Vagina (tissue), 2 donors: ENCODE measurements at regions not wholly inside any gene's neighbourhood (a gene's known extent, or its start where the extent isn't known, plus 50 kb on each side); places are given as distances from the start of the nearest gene placed in this dataset.

Experiments
- POLR2A ChIP-seq, 2 donors: fragments of 450-650 bp; IDR thresholded peaks; one replicate each; pipeline ENCODE4 v1.6.1; 2017; ENCODE audit warnings: antibody characterized with exemption in 2 of 2, mild to moderate bottlenecking in 2 of 2, moderate library complexity in 2 of 2
- POLR2AphosphoS5 ChIP-seq, 2 donors: sonication (generic); formaldehyde crosslinking; IDR thresholded peaks; one replicate each; pipeline ENCODE4 v1.9.0; 2017; ENCODE audit warnings: antibody characterized with exemption in 2 of 2, mild to moderate bottlenecking in 2 of 2, low read depth in 1 of 2; ENCODE audit not compliant: insufficient read depth in 1 of 2
- TF ChIP-seq, protein P1 (sequence below), 3 experiments: fragments of 450-650 bp in 2 of 3; fragments of 200-600 bp in 1 of 3; sonication (generic) in 1 of 3; IDR thresholded peaks; one replicate each; pipeline ENCODE4 v1.5.1; 2017 to 2019; ENCODE audit warnings: antibody characterized with exemption in 3 of 3, mild to moderate bottlenecking in 2 of 3, moderate library complexity in 2 of 3

DNA sequence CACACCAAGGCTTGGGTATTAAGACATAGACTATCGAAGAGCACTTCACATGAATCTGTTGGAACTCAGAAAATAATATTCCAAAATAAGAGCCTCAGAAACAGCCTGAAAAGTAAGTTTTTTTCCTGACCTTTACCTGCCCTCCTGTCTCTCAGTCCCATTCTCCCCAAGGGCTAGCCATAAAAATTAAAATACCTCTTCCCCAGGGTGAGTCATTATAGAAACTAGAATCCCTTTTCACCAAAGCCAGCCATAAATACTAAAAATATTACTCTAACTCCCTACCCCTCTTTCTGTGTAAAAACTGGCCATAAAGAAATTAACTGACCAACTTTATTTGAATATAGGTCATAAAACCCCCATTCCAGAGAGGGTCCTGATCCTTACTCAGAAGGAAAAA lies 87.9 kb upstream of the TMEM106B start:
- TF ChIP-seq POLR2A (IDR thresholded peaks at IDR 0.05) (no peak), POLR2AphosphoS5 (IDR thresholded peaks at IDR 0.05; ENCODE audit: insufficient read depth in 1 of 2, low read depth in 1 of 2) (no peak)
- TF ChIP-seq, protein P1, sequence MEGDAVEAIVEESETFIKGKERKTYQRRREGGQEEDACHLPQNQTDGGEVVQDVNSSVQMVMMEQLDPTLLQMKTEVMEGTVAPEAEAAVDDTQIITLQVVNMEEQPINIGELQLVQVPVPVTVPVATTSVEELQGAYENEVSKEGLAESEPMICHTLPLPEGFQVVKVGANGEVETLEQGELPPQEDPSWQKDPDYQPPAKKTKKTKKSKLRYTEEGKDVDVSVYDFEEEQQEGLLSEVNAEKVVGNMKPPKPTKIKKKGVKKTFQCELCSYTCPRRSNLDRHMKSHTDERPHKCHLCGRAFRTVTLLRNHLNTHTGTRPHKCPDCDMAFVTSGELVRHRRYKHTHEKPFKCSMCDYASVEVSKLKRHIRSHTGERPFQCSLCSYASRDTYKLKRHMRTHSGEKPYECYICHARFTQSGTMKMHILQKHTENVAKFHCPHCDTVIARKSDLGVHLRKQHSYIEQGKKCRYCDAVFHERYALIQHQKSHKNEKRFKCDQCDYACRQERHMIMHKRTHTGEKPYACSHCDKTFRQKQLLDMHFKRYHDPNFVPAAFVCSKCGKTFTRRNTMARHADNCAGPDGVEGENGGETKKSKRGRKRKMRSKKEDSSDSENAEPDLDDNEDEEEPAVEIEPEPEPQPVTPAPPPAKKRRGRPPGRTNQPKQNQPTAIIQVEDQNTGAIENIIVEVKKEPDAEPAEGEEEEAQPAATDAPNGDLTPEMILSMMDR (IDR thresholded peaks at IDR 0.05): no peak
